Activated T-helper 17 cell treated with anti-CD3 and anti-CD28 coated beads, Interleukin-2, amount 50 U/mL, for 72 hours (primary cell): ENCODE measurements at regions not wholly inside any gene's neighbourhood (a gene's known extent, or its start where the extent isn't known, plus 50 kb on each side); places are given as distances from the start of the nearest gene placed in this dataset.

Experiments used
- ATAC-seq: fragments of 150-1000 bp; cut with Tn5 transposase; replicated peaks from 2 replicates; pipeline ENCODE4 v1.10.0; 2021; ENCODE audit warnings: mild to moderate bottlenecking, moderate library complexity
- H3K27ac Mint-ChIP-seq: one replicate; pipeline ENCODE4 v1.8.0; 2022; ENCODE audit warnings: mixed read lengths
- H3K27me3 Mint-ChIP-seq: one replicate; pipeline ENCODE4 v1.8.0; 2022; ENCODE audit warnings: mixed read lengths
- H3K36me3 Mint-ChIP-seq: one replicate; pipeline ENCODE4 v1.8.0; 2022; ENCODE audit warnings: low read depth, mild to moderate bottlenecking, mixed read lengths
- H3K4me1 Mint-ChIP-seq: one replicate; pipeline ENCODE4 v1.8.0; 2022; ENCODE audit warnings: mixed read lengths
- H3K4me3 Mint-ChIP-seq: one replicate; pipeline ENCODE4 v1.8.0; 2022; ENCODE audit warnings: mild to moderate bottlenecking, mixed read lengths
- H3K9me3 Mint-ChIP-seq: one replicate; pipeline ENCODE4 v1.8.0; 2022; ENCODE audit warnings: mixed read lengths

DNA sequence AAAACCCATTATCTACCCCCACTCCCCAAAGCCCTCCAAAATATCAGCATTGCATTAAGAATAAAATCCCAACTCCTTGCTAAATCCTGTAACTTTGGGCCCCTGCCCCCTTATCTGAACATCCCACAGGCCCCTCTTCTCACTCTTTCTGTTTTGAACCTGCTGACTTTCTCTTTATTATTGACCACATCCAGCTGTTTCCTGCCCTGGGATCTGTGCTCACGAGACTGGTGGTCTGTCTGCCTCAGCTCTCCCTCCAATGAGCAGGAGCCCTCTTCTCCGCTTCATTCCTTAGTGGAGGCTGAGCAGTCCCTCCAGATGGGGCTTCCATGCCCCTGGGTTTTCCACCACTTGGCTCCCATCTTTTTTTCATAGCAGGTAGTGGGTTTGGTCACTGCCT lies 116.9 kb downstream of the ACKR3 start:
- no peaks in the 10 kb centered on the region for H3K4me1 Mint-ChIP-seq
- no peaks in the 10 kb centered on the region for H3K36me3 Mint-ChIP-seq
- H3K9me3 Mint-ChIP-seq = no peaks in the 10 kb centered on the region
- H3K4me3 Mint-ChIP-seq = no peak overlapping the region
- ATAC-seq = no peak
- no peak overlapping the region for H3K27ac Mint-ChIP-seq
- H3K27me3 Mint-ChIP-seq = peaks cover 13% of the 10 kb centered on the region

DNA sequence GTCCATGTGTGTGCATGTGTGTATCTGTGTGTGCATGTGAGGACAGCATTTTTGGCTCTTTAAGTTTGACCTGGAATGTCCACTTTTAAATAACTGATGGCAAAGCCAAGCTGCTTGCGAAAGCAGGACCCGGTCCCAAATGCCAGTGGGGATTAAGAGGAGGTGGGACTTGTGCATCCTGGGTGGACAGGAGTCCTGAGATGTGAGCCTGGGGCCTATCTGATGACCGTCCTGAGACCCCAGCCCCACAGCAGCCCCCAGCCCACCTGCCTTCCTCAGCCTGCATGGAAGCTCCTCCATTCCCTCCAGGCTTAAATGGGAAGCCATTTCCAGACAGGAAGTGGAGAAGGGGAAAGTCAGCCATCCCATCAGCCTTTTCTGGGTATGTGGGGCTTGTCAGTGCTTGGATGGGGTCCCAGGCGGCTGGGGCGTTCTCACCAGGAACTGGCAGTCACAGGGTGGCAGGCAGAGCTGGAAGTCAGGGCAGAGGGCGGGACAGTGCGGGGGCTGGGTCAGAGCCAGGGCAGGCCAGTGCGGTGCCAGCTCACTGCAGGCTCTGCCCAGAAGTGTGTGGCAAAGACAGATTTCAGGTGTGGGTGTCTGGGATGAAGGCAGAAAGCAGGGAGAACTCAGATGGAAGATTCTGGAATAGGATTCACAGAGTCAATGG lies 117.8 kb downstream of the ACKR3 start:
- Mint-ChIP-seq H3K36me3 (no peaks in the 10 kb centered on the region), H3K9me3 (no peaks in the 10 kb centered on the region), H3K27me3 (peaks cover 13% of the 10 kb centered on the region), H3K27ac (no peak overlapping the region), H3K4me3 (no peak overlapping the region), H3K4me1 (no peaks in the 10 kb centered on the region)
- ATAC-seq = no peak

DNA sequence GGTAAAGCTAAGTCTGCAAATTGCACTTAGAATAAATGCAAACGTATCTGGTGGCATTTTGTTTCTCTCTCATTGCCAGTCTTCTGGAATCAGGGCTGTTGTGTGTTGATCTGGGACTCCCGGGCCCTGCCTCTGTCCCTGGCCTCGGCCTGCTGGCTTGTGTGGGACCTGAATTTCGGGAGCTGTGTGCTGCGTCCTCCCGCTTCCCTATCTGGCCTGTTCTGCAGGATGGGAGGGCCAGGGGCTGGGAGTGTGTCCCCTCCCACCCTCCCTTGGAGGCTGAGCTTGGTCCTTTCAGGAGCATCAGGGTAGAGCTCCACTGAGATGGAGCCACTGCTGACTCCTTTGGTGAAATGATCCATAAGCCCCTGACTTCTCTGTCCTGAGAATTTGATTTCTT lies 118.5 kb downstream of the ACKR3 start:
- no peak overlapping the region for H3K4me3 Mint-ChIP-seq
- no peaks in the 10 kb centered on the region for H3K4me1 Mint-ChIP-seq
- no peak for ATAC-seq
- no peaks in the 10 kb centered on the region for H3K9me3 Mint-ChIP-seq
- H3K27me3 Mint-ChIP-seq = peaks cover 13% of the 10 kb centered on the region
- H3K36me3 Mint-ChIP-seq = no peaks in the 10 kb centered on the region
- no peak overlapping the region for H3K27ac Mint-ChIP-seq

DNA sequence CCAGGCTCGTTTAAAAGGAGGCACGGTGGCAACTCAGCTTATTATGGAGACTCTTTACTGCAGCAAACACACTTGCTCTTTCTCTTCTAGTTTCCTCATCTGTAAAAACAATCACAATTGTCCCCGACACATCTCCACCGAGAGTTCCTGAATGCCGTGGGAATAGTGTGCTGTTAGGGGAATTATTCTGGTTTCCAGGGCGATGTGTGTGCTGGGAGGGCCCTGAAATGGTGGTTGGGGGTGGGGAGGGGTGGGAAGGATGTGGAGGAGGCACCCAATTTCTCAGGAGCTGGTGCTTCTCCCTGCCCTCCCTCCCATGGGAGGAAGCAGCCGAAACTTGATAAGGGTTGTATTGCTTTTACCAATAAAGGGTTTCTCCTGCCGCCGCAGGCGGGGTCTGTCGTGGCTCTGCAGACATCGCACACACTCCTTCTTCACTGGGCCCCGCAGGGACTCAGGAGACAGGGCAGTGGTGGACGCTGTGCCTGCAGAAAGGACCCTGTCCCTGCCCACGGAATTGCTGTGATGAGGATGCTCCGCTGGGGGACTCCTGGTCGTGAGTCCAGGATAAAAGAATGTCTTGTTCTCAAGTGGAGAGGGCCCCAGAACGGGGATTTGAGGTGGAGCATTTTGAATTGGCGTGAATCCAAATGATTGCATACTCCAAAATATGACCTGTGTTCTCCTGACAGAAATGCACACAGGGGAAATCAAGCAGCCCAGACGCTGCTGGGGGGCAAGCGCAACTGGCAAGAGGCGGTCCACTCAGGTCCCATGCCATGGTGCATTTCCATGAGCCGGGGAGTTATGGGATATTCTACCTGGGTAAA lies 119.2 kb downstream of the ACKR3 start:
- Mint-ChIP-seq H3K4me1 (no peaks in the 10 kb centered on the region), H3K27me3 (peaks cover 16% of the 10 kb centered on the region)

DNA sequence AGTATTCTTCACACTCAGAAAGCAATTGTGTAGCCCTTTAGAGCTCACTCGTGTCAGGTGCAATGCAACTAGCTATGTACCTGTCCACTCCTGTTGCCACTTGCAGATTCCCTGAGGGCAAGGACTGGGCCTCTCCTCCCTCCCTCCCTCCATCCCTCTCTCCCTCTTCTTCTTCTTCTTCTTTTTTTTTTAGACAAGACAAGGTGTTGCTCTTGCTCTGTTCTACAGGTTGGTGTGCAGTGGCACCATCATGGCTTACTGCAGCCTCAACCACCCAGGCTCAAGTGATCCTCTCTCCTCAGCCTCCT lies 119.7 kb downstream of the ACKR3 start:
- no peaks in the 10 kb centered on the region for H3K9me3 Mint-ChIP-seq
- no peak for ATAC-seq

More for the DNA sequence above, 119.2 kb downstream of the ACKR3 start:
- Mint-ChIP-seq H3K4me3 (no peak overlapping the region), H3K27ac (no peak overlapping the region), H3K36me3 (no peaks in the 10 kb centered on the region), H3K9me3 (no peaks in the 10 kb centered on the region)
- ATAC-seq = no peak

DNA sequence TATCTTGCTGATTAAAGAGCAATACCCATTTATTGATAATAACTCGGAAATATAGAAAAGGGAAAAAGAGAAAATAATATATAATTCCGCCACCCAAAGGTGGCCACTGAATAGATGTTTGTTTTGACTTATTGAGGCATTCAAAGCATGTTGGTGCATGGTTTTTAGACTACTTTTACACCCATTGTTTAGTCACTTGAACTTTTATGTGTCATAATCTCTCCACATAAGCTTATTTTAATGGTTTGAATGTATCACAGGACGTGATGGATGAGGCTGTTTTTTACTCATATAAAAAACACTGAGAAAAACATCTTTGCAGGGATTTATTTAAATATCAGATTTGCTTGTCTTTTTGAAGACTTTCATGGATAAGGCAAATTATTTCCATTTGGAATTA lies 120.4 kb downstream of the ACKR3 start:
- no peak for ATAC-seq
- no peaks in the 10 kb centered on the region for H3K9me3 Mint-ChIP-seq
- H3K27me3 Mint-ChIP-seq = peaks cover 16% of the 10 kb centered on the region
- H3K4me1 Mint-ChIP-seq = no peaks in the 10 kb centered on the region
- H3K36me3 Mint-ChIP-seq = no peaks in the 10 kb centered on the region
- H3K4me3 Mint-ChIP-seq = no peak overlapping the region
- H3K27ac Mint-ChIP-seq = no peak overlapping the region

More for the DNA sequence above, 119.7 kb downstream of the ACKR3 start:
- H3K4me1 Mint-ChIP-seq = no peaks in the 10 kb centered on the region
- no peak overlapping the region for H3K4me3 Mint-ChIP-seq
- H3K27me3 Mint-ChIP-seq = peaks cover 16% of the 10 kb centered on the region
- no peak overlapping the region for H3K27ac Mint-ChIP-seq
- no peaks in the 10 kb centered on the region for H3K36me3 Mint-ChIP-seq

DNA sequence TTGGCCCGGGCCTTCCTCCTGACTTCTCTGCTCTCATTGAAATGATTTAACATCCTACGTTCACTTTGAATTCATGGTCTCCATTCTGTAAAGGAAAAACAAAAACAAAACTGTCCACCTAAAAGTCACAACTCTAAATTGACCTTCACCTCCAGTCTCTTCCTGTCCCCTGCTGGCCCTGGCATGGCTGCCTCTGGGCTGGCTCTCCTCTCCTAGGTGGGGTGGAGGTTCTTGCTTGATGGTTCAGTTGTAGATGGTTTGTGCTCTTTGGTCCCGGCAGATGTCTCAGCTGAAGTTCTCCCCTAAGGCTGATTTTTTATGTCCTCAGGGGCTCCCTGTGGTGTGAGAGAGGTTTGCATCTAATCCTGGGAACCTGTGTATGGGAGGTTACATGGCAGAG lies 121.1 kb downstream of the ACKR3 start:
- H3K9me3 Mint-ChIP-seq = no peaks in the 10 kb centered on the region
- H3K4me3 Mint-ChIP-seq = no peak overlapping the region
- H3K27ac Mint-ChIP-seq = no peak overlapping the region
- H3K27me3 Mint-ChIP-seq = peaks cover 16% of the 10 kb centered on the region
- H3K4me1 Mint-ChIP-seq = no peaks in the 10 kb centered on the region
- ATAC-seq = no peak
- H3K36me3 Mint-ChIP-seq = no peaks in the 10 kb centered on the region

DNA sequence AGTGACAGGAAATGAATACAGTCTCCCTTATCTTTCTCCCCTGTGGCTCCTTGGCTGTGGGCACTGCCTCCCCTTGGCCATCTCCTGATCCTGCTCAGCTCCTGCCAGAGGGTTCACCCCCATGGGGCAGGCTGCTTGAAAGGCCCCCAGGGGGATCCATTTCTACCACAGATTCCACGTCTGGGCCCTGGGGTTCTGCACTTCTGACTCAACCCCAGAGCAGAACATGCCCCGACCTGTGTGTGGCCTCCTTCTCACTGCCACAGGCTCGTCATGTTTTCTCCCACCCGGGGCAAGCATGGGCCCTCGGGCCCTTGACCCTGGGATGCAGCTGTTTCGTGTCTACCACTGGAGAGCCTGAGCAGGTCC lies 122.2 kb downstream of the ACKR3 start:
- H3K4me3 Mint-ChIP-seq = no peak overlapping the region
- H3K27ac Mint-ChIP-seq = no peak overlapping the region
- H3K9me3 Mint-ChIP-seq = no peaks in the 10 kb centered on the region
- ATAC-seq = no peak
- H3K36me3 Mint-ChIP-seq = no peaks in the 10 kb centered on the region
- H3K27me3 Mint-ChIP-seq = peaks cover 18% of the 10 kb centered on the region
- H3K4me1 Mint-ChIP-seq = no peaks in the 10 kb centered on the region

DNA sequence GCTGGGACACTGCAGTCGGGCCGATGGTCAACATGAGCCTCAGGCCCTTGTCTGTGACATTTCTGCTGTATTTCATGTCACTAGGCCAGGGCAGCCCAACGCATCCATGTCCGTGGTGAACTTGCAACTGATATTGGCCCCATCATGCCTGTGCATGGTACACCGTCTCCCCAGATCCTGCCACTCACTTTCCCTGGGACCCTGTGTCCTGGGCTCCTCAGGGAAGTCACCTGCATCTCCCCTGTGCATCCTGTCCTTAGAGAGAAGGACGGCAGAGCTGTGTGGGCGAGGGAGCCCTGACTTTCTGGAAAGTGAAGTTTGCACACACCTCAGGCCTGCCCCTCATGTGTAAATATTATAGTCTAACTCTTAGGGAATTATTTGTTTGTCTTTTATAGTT lies 123.3 kb downstream of the ACKR3 start:
- Mint-ChIP-seq H3K27me3 (peaks cover 14% of the 10 kb centered on the region), H3K27ac (no peak overlapping the region), H3K4me1 (no peaks in the 10 kb centered on the region), H3K9me3 (no peaks in the 10 kb centered on the region), H3K4me3 (no peak overlapping the region), H3K36me3 (no peaks in the 10 kb centered on the region)
- ATAC-seq = no peak

DNA sequence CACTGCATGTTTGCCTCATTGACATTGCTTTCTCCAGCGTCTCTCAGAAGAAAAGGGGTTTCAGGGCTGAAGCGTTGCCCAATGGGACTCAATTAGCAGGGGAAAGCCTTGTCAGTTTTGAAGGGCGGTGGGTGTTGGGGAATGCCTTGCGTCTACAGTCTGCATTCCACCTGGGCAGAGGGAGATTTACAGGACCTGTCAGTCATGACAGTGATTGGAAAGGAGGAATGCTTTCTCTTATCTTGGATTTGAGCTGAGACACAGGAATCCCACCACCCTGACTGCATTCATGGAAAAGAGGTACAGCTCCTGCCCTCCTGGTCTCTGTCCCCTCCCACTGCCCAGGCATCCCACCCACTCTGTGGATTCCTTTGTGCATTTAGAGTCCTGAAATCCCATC lies 123.9 kb downstream of the ACKR3 start:
- Mint-ChIP-seq H3K27ac (no peak overlapping the region), H3K4me1 (no peaks in the 10 kb centered on the region), H3K4me3 (no peak overlapping the region), H3K27me3 (peaks cover 14% of the 10 kb centered on the region), H3K36me3 (no peaks in the 10 kb centered on the region), H3K9me3 (no peaks in the 10 kb centered on the region)
- ATAC-seq = no peak

DNA sequence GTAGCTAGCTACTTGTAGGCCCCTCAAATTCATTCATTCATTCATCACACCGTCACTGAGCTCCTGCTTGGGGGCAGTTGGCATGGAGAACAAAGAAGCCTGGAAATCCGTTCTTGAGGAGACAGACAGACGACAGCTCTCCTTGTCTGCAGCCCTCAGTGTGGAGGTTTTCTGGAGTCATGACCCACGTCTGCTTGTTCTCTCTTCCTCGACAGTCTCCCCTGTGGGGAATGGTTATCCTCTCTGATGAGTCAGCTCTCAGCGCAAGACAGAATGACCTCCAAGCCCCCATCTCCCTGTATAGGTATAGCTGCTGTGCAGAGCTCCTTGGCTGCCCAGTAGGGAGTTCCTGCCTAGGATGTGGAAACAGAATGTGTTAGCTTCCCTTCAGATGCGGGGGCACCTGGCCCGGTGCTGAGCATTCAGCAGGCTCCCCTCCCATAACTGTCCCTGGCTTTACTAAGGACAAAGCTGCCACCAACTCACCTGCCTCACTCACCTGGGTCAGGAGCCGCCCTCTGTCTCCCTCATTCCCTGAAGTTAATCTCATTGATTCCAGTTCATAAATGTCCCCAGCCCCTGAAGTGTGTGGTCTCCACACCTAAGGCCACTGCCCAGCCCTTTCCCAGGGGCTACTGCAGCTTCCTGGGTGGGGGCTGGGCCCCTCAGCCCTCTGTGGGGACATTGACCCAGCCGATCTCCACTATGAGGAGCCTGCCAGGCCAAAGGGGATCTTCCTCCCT lies 124.7 kb downstream of the ACKR3 start:
- H3K36me3 Mint-ChIP-seq = no peaks in the 10 kb centered on the region
- H3K4me3 Mint-ChIP-seq = no peak overlapping the region
- ATAC-seq = no peak
- H3K27me3 Mint-ChIP-seq = peaks cover 18% of the 10 kb centered on the region
- no peak overlapping the region for H3K27ac Mint-ChIP-seq
- H3K4me1 Mint-ChIP-seq = no peaks in the 10 kb centered on the region
- no peaks in the 10 kb centered on the region for H3K9me3 Mint-ChIP-seq

DNA sequence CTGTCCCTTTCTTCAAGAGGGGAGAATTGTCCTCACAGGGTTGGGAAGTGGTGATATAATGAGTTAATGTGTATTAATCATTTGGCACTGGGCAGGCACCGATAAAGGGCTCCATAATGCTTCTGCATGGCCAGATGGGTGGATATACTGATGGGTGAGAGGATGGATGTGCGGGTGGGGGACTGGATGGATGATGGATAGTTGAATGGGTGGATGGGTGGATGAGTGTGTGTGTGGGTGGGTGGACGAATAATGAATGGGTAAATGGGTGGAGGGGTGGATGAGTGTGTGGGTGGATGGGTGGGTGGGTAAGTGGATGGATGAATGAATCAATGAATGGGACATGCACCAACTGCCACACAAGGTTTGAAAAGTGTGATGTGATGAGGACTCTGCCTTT lies 127.2 kb downstream of the ACKR3 start:
- ATAC-seq = no peak
- Mint-ChIP-seq H3K4me1 (no peaks in the 10 kb centered on the region), H3K36me3 (no peaks in the 10 kb centered on the region), H3K9me3 (no peaks in the 10 kb centered on the region), H3K27ac (no peak overlapping the region), H3K27me3 (peaks cover 13% of the 10 kb centered on the region), H3K4me3 (no peak overlapping the region)

DNA sequence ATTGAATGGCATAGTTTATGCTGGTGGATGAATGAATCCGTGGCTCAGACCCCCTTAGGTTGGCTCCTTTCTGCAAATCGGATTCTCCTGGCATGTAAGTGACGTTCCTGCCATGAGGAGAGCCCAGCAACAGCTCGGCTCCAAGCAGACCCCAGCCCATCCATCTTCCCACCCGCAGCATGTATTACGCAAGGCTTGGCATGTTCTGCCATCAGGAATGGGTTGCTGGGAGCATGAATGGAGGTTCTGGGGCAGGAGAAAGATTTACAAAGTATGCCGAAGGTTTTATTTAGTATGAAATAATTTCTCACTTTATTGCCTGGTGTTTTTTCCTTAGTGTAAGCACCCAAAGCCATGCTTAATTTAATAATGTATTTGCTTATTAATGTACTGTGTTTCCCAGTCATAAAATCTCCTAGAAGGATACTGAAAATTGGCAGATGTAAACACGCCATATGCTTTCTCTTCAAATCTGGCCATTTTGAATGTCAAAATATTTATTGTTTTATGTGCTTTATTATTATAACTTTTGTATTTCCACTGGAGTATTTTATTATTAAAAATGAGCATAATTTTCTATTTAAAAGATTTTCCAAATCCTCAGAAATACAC lies 128.5 kb downstream of the ACKR3 start:
- ATAC-seq = no peak
- H3K9me3 Mint-ChIP-seq = no peaks in the 10 kb centered on the region
- H3K27me3 Mint-ChIP-seq = peaks cover 13% of the 10 kb centered on the region

DNA sequence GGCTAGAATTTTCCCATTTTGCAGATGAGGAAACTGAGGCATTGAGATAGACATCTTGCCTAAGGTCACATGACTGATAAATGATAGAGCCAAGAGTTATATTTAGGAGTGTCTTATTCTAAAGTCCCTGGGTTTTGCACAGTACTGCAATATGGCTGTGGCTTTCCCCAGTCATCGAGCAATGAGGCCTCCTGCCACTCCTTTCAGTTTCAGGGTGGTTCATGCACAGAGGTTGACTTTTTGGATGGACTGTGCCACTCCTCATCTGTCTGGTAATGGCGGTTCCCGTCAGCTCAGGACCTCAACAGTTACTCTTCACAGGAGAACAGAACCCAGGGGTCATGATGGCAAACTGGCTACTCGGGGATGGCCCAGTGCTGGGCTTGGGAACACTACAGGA lies 131.1 kb downstream of the ACKR3 start:
- H3K4me3 Mint-ChIP-seq = no peak overlapping the region
- no peaks in the 10 kb centered on the region for H3K4me1 Mint-ChIP-seq
- no peak overlapping the region for H3K27ac Mint-ChIP-seq
- ATAC-seq = no peak
- H3K36me3 Mint-ChIP-seq = no peaks in the 10 kb centered on the region
- H3K27me3 Mint-ChIP-seq = peaks cover 10% of the 10 kb centered on the region
- H3K9me3 Mint-ChIP-seq = no peaks in the 10 kb centered on the region

More for the DNA sequence above, 128.5 kb downstream of the ACKR3 start:
- no peaks in the 10 kb centered on the region for H3K4me1 Mint-ChIP-seq
- H3K4me3 Mint-ChIP-seq = no peak overlapping the region
- H3K36me3 Mint-ChIP-seq = no peaks in the 10 kb centered on the region
- H3K27ac Mint-ChIP-seq = no peak overlapping the region
